LNCaP clone FGC (cell line): ENCODE measurements at regions not wholly inside any gene's neighbourhood (a gene's known extent, or its start where the extent isn't known, plus 50 kb on each side); places are given as distances from the start of the nearest gene placed in this dataset.

Source experiments
- DNase-seq: peaks from one replicate; pipeline ENCODE4 v3.0.0-alpha.2; 2011; ENCODE audit warnings: low read depth
- H3K4me3 ChIP-seq: 2 replicates; pipeline ENCODE4 v1.5.1; 2011; ENCODE audit warnings: mild to moderate bottlenecking, low read depth, low read length, control low read depth
- TF ChIP-seq, protein P1 (sequence below): IDR thresholded peaks from 2 replicates; pipeline ENCODE4 v1.5.1; 2012; ENCODE audit warnings: mild to moderate bottlenecking; ENCODE audit not compliant: control insufficient read depth, insufficient read depth; ENCODE audit errors: extremely low read depth

- DNase-seq: no peak
- no peak overlapping the region for H3K4me3 ChIP-seq
- TF ChIP-seq, protein P1, sequence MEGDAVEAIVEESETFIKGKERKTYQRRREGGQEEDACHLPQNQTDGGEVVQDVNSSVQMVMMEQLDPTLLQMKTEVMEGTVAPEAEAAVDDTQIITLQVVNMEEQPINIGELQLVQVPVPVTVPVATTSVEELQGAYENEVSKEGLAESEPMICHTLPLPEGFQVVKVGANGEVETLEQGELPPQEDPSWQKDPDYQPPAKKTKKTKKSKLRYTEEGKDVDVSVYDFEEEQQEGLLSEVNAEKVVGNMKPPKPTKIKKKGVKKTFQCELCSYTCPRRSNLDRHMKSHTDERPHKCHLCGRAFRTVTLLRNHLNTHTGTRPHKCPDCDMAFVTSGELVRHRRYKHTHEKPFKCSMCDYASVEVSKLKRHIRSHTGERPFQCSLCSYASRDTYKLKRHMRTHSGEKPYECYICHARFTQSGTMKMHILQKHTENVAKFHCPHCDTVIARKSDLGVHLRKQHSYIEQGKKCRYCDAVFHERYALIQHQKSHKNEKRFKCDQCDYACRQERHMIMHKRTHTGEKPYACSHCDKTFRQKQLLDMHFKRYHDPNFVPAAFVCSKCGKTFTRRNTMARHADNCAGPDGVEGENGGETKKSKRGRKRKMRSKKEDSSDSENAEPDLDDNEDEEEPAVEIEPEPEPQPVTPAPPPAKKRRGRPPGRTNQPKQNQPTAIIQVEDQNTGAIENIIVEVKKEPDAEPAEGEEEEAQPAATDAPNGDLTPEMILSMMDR: no peak
Measured at GRCh38 chr4:126853715-126854114, 779.0 kb upstream of the INTU start.

DNA sequence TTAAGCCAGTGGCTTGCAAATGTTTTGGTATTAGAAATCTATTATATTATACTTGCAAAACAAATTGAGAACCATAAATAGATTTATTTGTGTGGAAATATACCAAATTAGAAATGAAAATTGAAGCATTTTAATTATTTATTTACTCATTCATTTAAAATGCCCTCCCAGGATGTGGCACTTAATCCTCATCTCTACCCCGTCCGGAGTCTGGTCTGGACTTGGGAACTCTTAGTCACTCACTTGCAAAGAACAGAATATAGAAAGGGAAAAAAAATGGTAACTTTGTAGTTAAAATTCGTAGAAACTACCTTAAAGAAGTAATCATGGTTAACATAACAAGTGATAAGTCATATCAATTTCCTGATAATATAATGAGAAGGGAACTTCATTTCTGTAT, 775.9 kb upstream of the INTU start:
- H3K4me3 ChIP-seq: no peak overlapping the region
- TF ChIP-seq, protein P1: no peak
- no peak for DNase-seq

DNA sequence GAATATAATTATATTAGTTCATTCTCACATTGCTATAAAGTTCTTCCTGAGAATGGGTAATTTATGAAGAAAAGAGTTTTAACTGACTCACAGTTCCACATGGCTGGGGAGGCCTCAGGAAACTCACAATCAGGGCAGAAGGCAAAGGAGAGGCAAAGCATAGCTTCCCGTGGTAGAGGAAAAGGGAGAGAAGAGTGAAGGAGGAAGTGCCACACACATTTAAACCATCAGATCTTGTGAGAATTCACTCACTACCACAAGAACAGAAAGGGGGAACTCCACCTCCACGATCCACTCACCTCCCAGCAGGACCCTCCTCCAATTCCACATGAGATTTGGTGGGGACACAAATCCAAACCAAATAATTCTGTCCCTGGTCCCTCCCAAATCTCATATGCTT, 773.4 kb upstream of the INTU start:
- TF ChIP-seq, protein P1: no peak
- no peak overlapping the region for H3K4me3 ChIP-seq

GRCh38 chr4:126859872-126860271, 772.9 kb upstream of the INTU start:
- no peak overlapping the region for H3K4me3 ChIP-seq
- TF ChIP-seq, protein P1: no peak
- no peak for DNase-seq

More for the DNA sequence above, 773.4 kb upstream of the INTU start:
- no peak for DNase-seq

GRCh38 chr4:126860308-126860707, 772.4 kb upstream of the INTU start:
- no peak for DNase-seq
- H3K4me3 ChIP-seq: no peak overlapping the region
- TF ChIP-seq, protein P1: no peak

- no peak overlapping the region for H3K4me3 ChIP-seq
- no peak for DNase-seq
- TF ChIP-seq, protein P1: no peak
Measured at GRCh38 chr4:126869967-126870366, 762.8 kb upstream of the INTU start.

- no peak for DNase-seq
- TF ChIP-seq, protein P1: no peak
- H3K4me3 ChIP-seq: no peak overlapping the region
Measured at GRCh38 chr4:126871810-126872209, 760.9 kb upstream of the INTU start.
